ENCODE measurements at regions not wholly inside any gene's neighbourhood (a gene's known extent, or its start where the extent isn't known, plus 50 kb on each side); places are given as distances from the start of the nearest gene placed in this dataset.

GRCh38 chr2:35347561-35347960, 1008.0 kb upstream of the CRIM1 start:
- TF ChIP-seq GABPA (IDR thresholded peaks at IDR 0.05; ENCODE audit: low read depth) (no peak), CTCF (IDR thresholded peaks at IDR 0.05; ENCODE audit: insufficient read depth, low read length) (no peak), POLR2AphosphoS5 (IDR thresholded peaks at IDR 0.05; ENCODE audit: low read depth) (no peak), REST (IDR thresholded peaks at IDR 0.05; ENCODE audit: insufficient replicate concordance, low read depth) (no peak)

All from HL-60 (cell line).